Stimulated activated naive CD4-positive, alpha-beta T cell treated with Interleukin-2 at 50 U/mL for 16 hours (primary cell): ENCODE measurements at regions not wholly inside any gene's neighbourhood (a gene's known extent, or its start where the extent isn't known, plus 50 kb on each side); places are given as distances from the start of the nearest gene placed in this dataset.
"Not testable (repeated sequence)": the region's sequence is repeated elsewhere in the genome, so short reads cannot be mapped to it uniquely, and the experiment has no call there.

Experiments
- DNase-seq: peaks from one replicate; lab custom pipeline; 2025; lab: John Stamatoyannopoulos, UW

- DNase-seq, result no peak
These were observed 409.4 kb upstream of the FZD8 start for GRCh38 chr10:36051500-36051991.

GRCh38 chr10:36050763-36051499 lies 408.8 kb upstream of the FZD8 start:
- DNase-seq, result no peak

- DNase-seq, result no peak
These were observed 406.7 kb upstream of the FZD8 start for GRCh38 chr10:36048780-36049179.

DNA sequence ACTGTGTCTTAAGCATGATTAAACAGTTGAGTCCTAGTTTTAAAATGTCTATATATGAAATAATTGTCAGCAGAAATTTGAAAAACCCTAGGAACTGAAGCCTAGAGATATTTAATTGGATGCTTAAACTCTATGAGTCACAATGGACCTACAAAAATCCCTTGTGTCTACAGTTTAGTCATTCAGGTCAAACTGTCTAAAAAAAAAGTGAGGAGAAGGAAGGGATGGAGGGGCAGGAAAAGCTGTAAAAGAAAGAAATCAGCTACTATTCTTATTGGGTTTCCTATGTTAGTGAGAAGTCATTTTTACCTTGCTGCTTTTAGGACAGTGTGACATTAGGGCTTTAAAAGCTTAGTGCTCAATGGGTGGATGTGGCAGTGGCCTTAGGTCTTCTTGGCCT lies 406.1 kb upstream of the FZD8 start:
- DNase-seq, result no peak

- no peak for DNase-seq
These were observed 400.0 kb upstream of the FZD8 start for GRCh38 chr10:36042135-36042534.

DNA sequence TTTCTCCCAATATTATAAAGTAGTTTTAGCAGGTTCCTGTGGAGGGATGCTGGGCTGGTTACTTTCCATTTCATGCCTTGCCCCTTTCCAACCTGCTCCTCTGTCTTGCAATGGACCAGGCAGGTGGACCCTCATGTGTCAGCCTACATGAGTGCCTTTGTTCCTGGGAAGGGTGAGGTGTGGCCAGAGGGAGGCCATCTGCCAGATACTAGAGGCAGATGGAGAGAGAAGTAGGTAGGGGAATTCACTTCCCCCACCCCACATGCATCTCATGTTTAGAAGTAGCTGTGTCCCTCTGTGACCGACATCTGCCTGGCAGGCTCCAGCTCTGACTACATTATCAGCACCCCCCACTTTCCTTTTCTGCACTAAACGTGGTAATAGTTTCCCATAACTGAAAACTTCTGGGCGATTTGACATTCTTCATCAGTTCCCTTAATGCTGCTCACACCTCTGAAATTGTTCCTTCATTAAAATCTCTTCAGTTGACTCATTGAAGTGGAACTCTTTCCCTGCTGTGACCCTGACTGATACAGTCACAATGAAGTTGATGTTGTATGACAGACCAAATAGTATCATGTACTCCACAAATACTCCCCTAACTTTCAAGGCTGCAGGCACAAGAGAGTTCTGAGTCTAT lies 396.3 kb upstream of the FZD8 start:
- no peak for DNase-seq

DNA sequence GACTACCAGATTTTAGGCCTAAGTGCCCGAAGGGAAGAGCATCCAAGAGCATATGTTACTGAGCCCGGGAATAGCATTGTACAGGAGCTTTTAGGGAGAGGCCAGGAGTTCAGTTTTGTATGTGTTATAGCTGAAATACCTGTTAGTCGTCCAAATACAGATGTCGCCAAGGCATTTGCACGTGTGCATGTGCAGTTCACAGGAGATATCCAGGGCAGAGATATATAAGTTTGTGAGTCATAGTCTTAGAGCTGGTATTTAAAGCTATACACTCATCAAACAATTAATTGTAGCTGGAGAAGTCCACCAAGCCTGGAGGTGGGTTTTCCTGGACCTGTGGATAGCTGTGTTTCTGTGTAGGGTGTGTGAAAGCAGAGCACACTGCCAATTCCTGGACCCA lies 394.0 kb upstream of the FZD8 start:
- DNase-seq, result no peak

GRCh38 chr10:36033808-36034207 lies 391.7 kb upstream of the FZD8 start:
- DNase-seq, result no peak

DNA sequence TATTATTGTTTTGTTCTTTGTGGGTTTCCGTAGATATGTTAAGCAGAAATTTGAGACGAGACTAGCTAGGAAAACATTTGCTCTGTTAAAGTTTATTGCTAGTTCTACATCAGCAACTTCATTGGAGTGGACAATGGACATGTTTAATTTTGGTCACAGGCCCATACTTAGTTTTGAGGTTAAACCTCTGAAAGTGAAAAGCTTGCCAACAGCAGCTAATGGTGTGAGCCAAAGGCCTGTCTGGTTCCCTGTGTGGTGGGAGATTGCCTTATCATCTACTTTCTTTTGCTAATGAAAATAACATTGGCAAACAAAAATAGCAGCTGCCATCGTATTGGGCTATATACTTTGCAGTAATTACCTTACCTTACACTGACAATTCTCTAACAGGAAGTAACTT lies 388.4 kb upstream of the FZD8 start:
- no peak for DNase-seq

GRCh38 chr10:36026656-36027390 lies 384.7 kb upstream of the FZD8 start:
- no peak for DNase-seq

- DNase-seq, result no peak
These were observed 384.0 kb upstream of the FZD8 start for GRCh38 chr10:36026081-36026480.

- no peak for DNase-seq
These were observed 381.8 kb upstream of the FZD8 start for GRCh38 chr10:36023939-36024338.

DNA sequence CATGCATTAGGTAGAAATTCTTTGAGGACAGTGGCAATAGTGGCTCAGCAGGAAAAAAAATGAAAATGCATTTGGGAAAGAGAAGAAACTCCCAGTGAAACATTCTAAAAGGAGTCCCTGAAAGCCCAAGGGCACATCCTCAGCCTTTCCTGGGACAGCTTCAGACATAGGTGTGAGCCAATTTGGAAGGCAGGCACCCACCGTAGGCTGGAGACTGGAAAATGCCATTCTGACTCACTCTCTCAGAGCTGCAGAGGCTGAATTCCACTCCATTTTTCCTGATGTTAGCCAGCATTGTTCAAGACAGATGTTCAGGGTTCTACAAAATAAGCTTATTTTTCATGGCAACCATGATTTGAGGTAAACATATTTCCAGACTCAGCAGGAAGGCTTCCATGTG lies 379.0 kb upstream of the FZD8 start:
- no peak for DNase-seq

DNA sequence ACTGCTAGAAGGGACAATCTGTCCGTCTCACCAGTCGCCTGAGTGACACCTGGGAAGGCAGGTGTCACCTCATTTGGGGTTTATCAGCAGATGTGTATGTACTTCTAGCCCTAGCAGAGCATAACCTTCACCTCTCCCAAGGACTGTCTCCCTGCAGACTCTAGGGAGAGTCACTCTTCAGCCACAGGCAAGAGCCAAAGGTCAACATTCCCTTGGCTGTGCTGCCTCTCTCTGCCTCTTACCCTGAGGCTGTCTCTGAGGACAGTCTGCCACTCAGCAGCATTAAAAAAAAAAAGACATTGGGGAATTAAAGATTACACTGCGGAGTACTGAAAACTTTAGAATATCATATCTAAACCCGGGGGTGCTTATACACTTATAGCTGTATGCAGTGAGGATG lies 377.7 kb upstream of the FZD8 start:
- no peak for DNase-seq

GRCh38 chr10:36018996-36019395 lies 376.9 kb upstream of the FZD8 start:
- no peak for DNase-seq

DNA sequence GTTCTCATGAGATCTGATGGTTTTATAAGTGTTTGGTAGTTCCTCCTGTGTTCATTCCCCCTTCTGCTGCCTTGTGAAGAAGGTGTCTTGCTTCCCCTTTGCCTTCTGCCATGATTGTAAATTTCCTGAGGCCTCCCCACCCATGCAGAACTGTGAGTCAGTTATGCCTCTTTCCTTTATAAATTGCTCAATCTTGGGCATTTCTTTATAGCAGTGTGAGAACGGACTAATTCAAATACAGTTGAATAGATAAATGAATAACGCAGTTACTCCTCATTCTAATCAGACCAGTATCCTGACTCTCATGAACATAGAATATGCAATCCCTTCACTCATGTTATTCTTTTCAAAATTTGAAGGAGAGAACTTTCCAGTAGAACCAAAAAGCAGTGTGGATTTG lies 375.0 kb upstream of the FZD8 start:
- no peak for DNase-seq

DNA sequence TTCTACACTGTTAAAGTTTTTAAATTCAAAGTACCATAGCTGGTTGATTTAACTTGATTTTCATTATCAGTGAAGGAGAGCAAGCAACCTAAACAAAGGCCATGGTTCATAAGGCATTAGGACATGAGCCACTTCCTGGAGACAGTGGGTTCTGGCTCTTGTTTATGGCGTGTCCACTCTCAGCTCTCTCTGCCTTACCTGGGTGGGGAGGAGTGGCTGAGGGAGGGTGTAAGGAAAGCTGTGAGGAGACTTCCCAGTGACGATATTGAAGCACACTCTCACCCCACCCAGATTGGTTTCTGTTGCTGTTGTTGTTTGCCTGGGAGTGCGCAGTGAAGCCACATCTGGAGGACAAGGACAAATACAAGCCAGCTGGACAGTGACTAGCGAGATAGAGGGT lies 365.3 kb upstream of the FZD8 start:
- no peak for DNase-seq

- DNase-seq, result no peak
These were observed 361.6 kb upstream of the FZD8 start for GRCh38 chr10:36003688-36004087.

GRCh38 chr10:36003031-36003600 lies 361.0 kb upstream of the FZD8 start:
- no peak for DNase-seq

DNA sequence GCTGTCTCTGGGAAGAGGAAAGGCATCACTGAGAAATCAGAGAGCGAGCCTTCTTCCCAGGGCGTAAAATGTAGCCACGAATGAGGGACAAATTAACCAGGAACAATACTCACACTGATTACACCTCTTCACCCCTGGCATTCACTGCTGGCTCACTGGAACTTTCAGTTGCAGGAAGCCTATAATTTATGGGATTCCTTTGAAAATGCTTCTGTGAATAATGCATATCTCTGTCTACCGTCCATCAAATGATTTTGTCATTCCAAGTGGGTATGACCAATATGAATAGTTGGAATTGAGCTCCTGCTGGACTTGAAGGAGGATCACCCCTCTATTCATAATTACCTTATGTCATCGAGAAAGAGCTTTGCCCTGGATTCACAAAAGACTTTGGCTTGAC lies 360.3 kb upstream of the FZD8 start:
- no peak for DNase-seq

- not testable (repeated sequence) for DNase-seq
These were observed 358.7 kb upstream of the FZD8 start for GRCh38 chr10:36000754-36001153.

DNA sequence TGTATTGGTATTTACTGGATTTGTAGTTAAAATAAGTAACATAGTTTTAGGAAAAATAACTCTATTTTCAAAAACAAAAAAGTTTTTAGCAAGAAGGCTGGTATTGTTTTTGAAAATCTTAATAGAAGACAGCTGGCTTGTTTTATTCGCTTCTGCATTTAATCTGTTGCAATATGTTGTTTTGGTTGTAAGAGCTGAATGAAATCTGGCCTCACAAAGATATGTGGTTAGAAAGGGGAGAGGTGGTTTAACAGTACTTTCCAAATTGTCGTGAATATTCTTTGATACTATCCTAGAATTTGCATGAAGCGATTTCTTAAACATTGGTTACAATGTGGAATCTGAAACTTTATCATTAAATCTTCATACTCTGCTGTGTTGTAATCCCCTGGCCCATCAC lies 355.9 kb upstream of the FZD8 start:
- no peak for DNase-seq

DNA sequence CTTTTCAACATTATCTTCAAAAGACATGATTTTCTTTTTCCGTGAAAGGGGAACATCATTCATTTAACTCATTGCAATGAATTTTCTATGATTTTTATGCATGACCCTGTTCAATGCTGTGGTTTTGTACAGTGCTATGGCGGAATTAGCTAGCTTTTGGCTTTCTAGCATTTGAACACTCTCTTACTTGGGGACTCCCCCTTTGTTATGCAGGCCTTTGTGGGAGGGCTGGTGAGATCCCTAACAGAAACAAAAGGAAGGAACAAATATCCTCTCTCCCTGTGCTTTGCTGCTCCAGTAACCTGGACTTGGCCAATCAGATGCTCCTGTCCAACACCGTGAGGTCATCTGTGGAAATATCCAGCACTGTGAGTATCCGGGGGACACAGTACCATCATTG lies 353.4 kb upstream of the FZD8 start:
- no peak for DNase-seq
